GM21390 (cell line): ENCODE measurements at regions not wholly inside any gene's neighbourhood (a gene's known extent, or its start where the extent isn't known, plus 50 kb on each side); places are given as distances from the start of the nearest gene placed in this dataset.

ENCODE experiments used
- ATAC-seq: cut with Tn5 transposase; IDR thresholded peaks from one replicate; pipeline ENCODE4 v1.9.1; 2021; ENCODE audit not compliant: unreplicated experiment

DNA sequence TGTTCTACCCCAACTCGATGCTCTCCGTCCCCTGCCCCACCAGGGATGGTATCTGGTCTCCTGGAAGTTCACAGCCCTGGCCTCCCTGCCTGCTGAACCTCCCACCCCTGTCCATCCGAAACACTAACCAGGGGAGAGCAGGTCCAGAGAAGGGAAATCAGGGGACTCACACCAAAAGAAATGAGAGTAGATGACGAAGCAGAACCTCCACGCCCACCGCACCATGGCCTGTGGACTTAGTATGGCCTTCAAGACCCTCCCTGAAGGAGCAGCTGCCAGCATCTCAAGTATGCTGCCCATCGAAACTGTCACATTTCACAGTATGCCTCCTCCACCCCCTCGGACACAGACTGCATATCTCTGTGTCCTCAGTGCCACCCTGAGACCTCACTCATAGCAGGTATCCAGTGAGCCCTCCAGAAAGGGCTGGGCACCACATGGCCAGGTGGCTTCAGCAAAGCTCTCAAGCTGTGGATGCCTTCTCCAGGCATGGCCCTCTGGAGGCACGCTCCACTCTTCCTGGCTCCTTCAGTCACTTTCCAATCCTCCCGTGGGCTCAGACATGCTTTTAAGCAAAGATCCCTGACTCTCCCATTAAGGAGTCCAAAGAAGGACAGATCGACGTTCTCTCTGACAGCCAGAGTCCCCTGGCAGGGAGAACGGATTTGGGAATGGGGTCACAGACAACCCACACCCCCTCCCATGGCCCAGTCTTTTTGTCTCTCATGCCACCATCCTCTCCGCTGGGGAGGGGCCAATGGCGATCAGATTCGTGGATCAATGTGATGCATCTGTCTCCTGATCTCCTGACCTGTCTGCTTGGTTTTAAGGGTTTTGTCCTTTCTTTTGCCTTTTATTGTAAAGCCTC lies 158.4 kb downstream of the ANKRD60 start:
- no peak for ATAC-seq

DNA sequence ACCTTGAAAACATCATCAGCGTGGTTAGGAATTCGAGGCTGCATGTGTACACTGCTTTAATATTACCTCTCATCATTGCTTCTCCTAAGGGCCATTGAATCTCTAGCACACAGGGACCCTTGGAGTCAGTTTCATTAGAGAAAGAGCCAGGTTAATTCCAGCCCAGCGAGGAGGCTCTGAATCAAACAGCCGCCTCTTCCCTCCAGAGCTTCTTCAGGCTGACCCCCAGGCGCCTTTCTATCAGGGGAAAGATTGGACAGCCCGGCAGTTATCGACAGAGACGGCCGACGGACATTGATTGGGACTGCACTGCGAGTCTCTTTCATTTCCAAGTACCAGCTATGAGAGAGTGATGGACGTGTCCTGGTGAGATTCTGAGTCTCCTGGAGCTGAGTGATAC lies 159.2 kb downstream of the ANKRD60 start:
- no peak for ATAC-seq

DNA sequence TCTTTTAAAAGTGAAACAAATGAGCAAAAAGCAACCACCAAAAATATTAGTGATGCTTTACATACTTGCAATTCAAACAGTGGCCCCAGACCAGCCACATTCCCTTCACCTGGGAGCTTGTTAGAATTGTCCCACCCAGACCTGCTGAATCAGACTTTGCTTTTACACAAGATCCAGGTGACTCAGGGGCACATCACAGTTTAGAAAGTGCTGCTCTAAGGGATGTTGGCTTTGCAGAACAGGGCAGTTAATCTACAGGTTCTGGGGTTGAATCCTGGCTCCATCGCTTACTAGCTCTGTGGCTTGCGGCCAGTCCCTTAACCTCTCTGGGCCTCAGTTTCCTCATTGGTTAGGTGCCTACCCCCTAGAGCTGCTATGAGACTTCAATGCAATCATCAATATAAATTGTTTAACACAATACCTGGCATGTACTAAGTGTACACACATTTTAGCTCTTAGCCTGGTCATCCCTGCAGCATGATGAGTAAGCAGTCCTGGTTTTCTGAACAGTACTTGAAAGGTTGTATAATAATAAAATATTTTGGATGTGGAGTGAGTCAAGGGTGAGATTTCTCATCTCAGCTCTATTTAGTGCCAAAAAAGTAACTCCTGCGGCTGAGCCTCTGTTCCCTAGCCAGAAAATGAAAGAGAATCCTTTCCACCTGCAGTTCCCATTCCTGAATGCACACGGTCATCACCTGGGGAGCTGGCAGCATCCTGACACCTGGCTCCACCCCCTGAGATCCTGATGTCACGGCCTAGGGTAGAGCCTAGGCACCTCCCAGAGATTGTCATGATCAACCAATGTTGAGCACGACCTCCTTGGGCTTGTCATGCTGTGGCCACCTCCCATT lies 162.7 kb downstream of the ANKRD60 start:
- no peak for ATAC-seq

DNA sequence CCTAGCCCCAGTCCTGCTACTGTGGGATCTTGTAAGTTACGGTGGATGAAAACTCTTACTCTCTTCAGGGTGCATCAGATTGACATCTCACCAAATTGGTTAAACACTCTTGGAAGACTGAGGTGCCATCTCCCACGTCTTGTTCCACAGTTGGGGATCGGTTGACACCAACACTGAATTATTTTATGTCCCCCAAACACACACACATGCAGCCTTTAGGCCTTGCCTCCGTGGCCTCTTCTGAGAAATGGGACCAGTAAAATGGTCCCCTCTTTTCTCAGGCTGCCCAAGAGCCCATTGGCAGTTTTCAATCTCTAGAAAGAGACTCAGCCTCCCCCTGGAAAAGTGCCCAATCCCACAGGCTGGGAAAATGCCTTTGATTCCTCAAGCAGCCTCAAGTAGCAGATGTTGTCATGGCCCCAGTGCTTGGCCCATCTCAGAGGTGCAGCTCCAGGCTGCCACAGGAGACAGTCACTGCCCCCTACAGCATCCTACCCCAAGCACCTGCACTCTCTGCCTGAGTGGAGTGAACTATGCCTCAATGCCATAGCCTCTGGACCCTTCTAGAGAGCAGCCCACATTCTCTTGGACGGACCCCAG lies 163.9 kb downstream of the ANKRD60 start:
- no peak for ATAC-seq

DNA sequence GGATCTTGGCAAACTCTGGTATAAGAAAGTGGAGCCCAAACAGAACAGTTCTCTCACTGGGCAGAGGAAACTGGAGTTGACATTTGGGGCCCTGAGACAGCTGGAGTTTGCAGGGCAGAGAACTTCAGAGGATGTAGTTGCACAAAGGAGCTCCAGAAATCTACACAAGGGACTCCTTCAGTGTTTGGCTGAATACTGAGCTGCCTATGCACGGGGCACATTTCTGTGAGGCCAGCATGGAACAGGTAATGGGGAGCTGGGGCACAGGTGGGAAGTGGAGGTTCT lies 169.3 kb downstream of the ANKRD60 start:
- ATAC-seq, result no peak

DNA sequence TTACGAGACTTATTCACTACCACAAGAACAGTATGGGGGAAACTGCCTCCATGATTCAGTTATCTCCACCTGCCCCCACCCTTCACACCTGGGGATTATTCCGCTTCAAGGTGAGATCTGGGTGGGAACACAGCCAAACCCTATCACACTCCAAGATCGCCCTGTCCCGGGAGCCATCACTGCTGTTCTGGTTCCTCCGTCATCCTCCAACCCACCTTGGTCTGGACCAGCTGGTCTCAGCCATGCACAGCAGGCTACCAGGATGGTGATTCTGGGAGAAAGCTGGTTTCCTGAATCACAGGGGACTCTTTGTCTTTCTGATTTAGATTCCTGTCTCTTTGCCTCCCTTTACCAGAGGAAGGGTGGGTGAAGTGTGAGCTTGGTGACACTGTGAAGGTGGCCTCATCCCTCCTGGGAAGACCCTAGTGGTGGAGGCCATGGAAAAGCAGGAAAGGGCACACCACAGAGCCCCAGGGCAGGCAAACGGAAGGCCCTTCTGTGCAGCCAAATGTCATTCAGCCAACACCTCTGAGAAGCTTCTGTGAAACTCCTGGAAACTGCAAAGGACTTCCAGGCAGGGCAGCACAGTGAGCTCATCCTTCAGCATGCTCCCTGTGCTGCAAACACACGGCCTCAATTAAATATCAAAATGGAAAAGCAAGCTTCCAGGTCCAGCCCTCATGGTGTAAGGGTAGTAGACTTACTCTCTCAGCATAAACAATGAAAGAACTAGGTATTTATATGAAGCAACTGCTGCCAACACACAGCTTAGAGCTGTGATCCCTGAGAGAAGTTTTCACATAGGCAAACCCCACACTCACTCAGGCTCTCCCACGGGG lies 169.8 kb downstream of the ANKRD60 start:
- no peak for ATAC-seq

DNA sequence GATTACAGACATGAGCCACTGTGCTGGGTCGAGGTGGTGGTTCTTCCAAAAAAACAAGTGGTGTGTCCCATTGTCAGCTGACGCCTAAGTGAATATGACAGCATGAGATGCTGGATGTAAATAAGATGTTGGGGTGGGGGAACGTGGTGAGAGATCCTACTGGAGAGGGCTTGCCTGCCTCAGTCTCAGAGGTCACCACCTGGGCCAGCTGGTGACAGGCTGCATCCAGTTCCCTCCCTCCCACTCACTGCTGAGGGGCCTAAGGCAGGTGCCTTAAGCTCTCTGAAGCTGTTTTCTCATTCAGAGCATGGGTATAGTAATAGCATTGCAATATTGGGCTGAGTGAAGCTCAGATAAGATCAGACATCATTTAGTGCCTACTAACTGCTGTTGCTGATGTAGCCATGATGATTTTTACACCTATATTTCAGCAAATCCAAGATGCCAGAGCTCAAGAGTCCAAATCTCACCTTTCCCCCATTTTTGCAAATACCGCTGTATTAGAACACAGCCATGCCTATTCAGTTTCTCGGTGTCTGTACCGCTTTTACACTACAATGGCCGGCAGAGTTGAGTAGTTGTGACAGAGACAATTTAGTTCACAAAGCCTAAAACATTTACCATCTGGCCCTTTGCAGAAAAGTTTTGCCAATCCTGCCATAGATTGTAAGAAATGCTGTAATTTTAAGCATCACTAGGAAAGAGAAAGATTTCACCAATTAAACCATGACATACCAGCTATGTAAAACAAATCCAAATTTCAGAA lies 171.3 kb downstream of the ANKRD60 start:
- no peak for ATAC-seq

DNA sequence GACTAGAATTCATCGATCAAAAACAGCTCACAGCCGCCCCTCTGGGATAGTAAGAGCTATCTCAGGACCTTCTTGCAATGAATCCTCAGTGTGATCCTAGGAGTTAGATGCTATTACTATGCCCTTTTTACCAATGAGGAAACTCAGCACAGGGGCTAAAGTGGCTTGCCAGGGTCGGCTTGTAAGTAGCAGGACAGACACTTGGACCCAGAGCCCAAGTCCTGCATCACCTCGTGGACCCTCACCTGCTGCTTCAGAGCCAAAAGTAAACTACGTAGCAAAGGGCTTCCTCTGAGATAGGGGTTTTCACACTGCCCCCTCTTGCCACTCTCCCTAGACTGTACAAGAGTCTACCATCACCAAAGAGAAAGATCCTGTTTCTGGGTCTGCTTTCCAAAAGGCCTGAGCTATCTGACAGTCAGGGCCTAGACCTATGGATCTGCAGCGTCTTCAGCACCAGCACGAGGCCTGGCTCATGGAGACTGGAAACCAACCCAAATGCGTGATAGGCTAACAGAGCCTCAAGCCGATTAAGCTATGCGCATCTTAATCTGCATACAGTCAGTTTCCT lies 172.3 kb downstream of the ANKRD60 start:
- ATAC-seq, result no peak

DNA sequence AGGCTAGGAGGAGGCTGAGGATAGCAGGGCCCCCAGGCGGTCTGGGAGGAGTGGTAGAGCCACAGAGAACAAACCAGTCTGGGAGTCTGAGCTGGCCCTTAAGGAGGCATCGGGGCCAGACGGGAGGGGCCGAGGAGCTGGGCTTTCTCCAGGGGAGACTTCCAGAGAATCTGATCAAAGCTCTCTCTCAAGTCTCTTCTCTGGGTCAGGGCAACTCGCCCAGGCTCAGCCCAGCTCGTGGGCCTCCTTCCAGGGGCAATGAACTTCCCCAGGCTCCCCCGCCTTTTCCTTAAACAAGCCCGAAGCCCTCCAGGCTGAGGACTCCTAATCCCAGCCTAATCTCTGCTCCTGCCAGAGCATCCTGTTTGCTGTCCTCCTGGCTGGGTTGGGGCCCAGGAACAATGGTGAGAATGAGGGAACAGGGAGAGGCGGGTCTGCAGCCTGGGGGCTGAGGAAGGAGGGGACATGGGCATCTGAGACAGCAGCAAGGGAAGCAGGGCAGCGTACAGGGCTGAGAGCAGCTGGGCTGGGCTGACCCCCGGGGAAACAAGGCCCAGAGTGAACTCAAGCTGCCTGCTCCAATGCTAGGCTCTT lies 173.6 kb downstream of the ANKRD60 start:
- ATAC-seq, result no peak

DNA sequence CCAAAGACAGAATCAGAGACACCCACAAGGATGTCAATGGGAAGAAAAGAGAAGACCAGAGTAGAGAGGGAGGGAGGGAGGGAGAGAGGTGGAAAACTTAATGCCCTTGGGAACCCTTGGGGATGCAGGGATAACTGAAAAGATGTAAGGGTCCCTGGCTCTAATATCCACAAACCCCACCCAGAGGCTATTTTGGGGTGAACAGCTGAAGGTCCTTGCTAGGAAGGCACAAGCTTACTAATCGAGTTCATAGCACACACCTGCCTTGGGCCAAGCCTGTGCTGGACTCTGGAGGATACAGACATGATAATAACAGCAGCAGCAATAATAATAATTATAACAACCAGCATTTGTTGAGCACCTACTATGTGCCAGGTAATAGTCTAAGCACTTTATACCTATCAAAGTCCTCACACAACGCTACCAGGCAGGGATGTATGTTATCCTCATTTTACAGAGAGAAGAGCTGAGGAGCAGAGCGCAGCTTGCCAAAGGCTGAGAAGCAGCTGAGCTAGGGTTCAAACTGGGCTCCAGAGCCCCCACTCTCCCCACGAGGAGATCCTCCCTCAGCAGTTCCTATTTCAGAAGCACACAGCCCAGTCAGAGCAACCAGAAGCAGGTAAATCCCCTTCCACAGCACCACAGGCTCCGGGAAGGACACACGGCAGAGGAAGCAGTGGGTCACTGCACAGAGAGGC lies 174.2 kb downstream of the ANKRD60 start:
- no peak for ATAC-seq

DNA sequence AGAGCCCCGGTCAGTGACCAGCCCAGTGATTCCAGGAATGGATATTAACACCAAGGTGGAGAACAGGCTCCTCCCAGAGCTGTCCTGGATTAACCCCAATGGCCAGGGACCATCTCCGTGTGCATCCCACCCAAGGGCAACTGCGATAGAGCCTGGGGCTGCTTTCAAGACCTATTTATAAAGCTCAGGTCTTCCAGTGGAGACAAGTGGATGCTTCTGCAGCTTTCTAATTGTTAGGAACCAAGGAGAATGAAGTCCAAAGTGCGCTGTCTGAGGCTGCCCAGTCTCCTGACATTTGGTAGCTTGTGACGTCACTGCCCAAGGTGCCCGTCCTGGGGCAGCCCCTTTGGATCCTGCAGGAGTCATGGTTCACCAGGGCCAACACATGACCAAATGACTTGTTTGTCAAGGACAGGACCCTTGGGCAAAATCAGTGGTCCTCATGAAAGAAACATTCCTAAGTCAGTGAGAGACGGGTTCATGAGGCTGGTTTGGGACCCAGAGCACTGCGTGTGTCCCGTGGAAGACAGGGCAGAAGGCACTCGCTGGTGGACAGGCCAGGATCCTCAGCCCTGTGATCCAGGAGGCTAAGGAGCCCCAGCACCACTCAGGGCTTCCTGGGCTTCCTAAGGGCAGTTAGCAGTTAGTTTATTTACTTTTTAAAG lies 174.9 kb downstream of the ANKRD60 start:
- ATAC-seq, result no peak

DNA sequence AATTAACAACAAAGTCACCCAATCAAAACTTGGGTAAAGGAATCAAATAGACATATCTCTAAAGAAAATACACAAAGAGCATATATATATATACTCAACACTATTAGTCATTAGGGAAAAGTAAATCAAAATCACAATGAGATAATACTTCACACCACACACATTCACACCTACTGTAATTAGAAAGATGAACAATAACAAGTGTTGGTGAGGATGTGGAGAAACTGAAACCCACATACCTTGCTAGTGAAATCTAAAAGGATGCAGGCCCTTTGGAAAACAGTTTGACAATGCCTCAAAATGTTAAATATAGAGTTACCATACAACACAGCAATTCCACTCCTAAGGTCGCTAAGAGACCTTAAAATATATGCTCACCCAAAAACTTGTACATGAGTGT lies 177.1 kb downstream of the ANKRD60 start:
- ATAC-seq, result no peak

DNA sequence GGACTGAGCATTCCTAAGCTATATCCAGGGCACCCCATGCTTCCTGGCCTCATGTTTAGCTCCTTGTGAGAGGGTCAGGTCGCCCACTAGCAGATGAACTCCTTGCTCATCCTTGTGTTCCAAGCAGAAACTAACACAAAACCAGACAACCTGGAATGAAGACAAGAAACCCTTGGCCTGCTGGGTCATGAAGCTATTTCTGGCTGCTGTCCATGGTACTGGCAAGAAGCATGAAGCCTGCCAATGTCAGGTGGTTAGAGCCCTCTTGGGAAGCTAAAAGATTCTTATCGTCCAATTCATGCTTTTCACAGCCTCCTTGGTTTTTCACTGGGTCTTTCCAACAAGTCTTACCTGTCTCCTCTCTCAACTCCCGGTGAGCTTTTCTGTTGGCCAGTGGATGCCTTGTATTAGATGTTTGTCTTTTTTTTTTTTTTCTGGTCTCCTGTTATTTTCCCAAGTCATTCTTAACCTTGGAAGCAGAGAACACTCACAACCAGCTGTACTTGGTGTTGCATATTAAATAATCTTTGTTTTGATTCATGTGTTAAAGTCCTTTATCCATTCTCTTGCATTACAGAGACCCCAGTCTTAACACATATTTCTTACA lies 180.3 kb downstream of the ANKRD60 start:
- no peak for ATAC-seq

DNA sequence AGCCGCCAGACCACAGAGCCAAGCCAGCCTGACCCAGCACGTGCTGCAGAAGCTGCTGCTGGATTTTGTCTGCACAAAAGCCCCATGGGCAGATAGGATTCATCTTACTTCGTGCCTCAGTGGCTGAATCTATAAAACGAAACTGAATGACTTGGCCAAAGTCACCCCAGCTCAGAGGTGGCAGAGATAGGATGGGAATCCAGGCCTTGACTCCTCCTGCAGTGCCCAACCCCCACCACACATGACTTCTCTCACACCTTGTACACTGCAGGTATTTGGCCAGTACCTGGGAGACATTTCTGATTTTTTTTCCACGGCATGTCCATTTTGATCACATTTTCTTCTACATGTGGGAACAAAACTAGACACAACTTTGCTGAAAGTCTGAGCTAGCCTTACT lies 182.1 kb downstream of the ANKRD60 start:
- ATAC-seq, result no peak

DNA sequence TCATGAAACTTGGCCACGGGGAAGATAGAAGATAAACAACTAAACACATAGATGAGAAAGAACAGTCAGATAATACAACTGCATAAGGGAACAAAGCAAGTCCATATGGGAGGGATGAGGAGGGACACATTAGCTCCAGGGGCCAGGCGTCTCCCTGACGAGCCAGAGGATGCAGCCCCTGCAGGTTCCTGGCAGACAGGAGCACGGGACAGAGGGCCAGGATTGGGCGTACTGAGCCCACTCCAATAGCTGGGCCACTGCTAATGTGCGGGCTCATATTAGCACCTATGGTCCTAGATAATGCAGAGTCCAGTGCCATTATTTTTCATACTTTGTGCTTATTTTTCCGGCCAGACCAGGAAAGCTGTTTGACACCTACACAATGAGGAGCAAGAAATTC lies 182.9 kb downstream of the ANKRD60 start:
- ATAC-seq, result no peak

DNA sequence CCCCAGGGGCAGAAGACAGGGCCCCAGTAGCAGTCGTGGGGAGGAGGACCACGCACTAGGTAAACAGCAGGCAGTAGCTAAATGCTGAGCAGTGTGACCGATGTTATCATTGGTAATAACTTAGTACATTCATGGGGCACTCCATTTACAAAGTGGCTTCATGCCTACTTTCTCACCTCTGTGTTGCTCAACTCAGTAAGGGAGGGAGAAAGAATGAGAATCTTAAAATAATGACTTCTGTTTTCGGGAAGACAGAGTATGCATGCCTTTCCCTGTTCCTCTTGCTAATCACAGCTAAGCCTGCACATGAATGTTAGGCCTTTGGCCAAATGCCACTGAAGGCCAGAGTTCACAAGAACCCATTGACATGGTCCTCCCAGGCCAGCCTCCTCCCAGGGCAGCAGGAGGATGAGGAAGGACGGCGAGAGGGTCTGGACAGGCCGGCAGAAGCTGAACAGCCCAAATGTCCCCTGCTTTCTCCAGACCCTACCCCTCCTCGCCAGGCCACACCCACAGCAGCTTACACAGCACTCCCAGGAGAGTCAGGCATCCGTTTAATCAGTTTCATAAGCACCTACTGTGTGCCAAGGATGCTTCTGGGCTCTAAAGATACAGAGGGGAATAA lies 183.4 kb downstream of the ANKRD60 start:
- no peak for ATAC-seq

DNA sequence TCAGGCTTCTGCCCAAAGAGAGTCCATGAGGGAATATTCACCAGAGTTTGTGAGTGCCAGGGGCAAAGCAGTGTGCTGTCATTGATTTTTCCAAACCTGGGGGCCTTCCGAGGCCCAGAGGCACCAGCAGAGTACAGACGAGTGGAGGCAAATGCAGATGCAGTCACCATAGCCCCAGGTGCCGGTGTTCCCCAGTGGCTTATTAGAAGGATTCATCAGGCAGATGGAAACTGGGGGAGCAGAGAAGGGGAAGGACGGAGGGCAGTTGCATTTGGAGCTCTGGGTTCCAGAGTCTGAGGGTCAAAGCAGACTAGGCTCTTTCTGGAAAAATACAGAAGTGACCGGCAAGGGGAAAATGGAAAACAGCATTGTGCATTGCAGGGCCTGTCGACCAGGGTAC lies 184.2 kb downstream of the ANKRD60 start:
- no peak for ATAC-seq
